ENCODE measurements at regions not wholly inside any gene's neighbourhood (a gene's known extent, or its start where the extent isn't known, plus 50 kb on each side); places are given as distances from the start of the nearest gene placed in this dataset.
"Not testable (repeated sequence)": the region's sequence is repeated elsewhere in the genome, so short reads cannot be mapped to it uniquely, and the experiment has no call there.

DNA sequence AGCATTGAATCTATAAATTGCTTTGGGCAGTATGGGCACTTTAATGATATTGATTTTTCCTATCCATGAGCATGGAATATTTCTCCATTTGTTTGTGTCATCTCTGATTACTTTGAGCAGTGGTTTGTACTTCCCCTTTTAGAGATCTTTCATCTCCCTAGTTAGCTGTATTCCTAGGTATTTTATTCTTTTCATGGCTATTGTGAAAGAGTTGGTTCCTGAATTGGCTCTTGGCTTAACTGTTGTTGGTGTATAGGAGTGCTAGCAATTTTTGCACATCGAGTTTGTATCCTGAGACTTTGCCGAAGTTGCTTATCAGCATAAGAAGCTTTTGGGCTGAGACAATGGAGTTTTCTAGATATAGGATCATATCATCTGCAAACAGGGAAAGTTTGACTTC lies 50.2 kb upstream of the NEIL3 start:
- TF ChIP-seq, protein P1, sequence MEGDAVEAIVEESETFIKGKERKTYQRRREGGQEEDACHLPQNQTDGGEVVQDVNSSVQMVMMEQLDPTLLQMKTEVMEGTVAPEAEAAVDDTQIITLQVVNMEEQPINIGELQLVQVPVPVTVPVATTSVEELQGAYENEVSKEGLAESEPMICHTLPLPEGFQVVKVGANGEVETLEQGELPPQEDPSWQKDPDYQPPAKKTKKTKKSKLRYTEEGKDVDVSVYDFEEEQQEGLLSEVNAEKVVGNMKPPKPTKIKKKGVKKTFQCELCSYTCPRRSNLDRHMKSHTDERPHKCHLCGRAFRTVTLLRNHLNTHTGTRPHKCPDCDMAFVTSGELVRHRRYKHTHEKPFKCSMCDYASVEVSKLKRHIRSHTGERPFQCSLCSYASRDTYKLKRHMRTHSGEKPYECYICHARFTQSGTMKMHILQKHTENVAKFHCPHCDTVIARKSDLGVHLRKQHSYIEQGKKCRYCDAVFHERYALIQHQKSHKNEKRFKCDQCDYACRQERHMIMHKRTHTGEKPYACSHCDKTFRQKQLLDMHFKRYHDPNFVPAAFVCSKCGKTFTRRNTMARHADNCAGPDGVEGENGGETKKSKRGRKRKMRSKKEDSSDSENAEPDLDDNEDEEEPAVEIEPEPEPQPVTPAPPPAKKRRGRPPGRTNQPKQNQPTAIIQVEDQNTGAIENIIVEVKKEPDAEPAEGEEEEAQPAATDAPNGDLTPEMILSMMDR (conservative IDR thresholded peaks at IDR 0.05; ENCODE audit: low read length) = not testable (repeated sequence)
- not testable (repeated sequence) for TF ChIP-seq EZH2phosphoT487 (IDR thresholded peaks at IDR 0.05; ENCODE audit: borderline replicate concordance)

All from Loucy (cell line).